ENCODE measurements at regions not wholly inside any gene's neighbourhood (a gene's known extent, or its start where the extent isn't known, plus 50 kb on each side); places are given as distances from the start of the nearest gene placed in this dataset.

- H3K36me3 ChIP-seq (ENCODE audit: control insufficient read depth in 1 of 2, insufficient read depth in 2 of 2, low read depth in 1 of 2, low read length in 2 of 2) = no peaks in the 10 kb centered on the region
- no peaks in the 10 kb centered on the region for H3K4me1 ChIP-seq (ENCODE audit: control insufficient read depth, insufficient read depth, low read depth, low read length)
- no peak overlapping the region for H2BK12ac ChIP-seq (ENCODE audit: low read length in 2 of 2)
- no peak overlapping the region for H3K14ac ChIP-seq (ENCODE audit: low read length in 2 of 2)
- H4K8ac ChIP-seq (ENCODE audit: low read length) = no peak overlapping the region
- no peak overlapping the region for H2AFZ ChIP-seq (ENCODE audit: low read depth, low read length)
- no peak overlapping the region for H3K4ac ChIP-seq (ENCODE audit: low read depth in 1 of 2, low read length in 2 of 2)
- H3K27ac ChIP-seq (ENCODE audit: low read length, poor library complexity, severe bottlenecking) = no peak overlapping the region
- H3K27me3 ChIP-seq (ENCODE audit: control insufficient read depth in 1 of 2, insufficient read depth in 1 of 2, low read length in 2 of 2) = peaks cover 22 to 29% of the 10 kb centered on the region in 2 experiments
- WGBS = 100% methylated on average over 1 of the region's 1 CpG
- no peak overlapping the region for H3K23ac ChIP-seq (ENCODE audit: low read length in 2 of 2)
- no peaks in the 10 kb centered on the region for H3K79me1 ChIP-seq (replicated peaks; ENCODE audit: low read length, poor library complexity, severe bottlenecking)
- no peak overlapping the region for H2BK15ac ChIP-seq (ENCODE audit: low read depth, poor library complexity, severe bottlenecking)
- H2BK5ac ChIP-seq (ENCODE audit: low read depth, low read length, poor library complexity, severe bottlenecking) = no peak overlapping the region
- H4K91ac ChIP-seq (ENCODE audit: low read length) = no peak overlapping the region
- peaks cover 4% of the 10 kb centered on the region for H3K9me3 ChIP-seq (ENCODE audit: control insufficient read depth, low read length)
- no peak overlapping the region for H3K9ac ChIP-seq (ENCODE audit: low read length)
- no peak overlapping the region for H2BK120ac ChIP-seq (ENCODE audit: low read depth, low read length)
- H3K18ac ChIP-seq (ENCODE audit: low read depth in 1 of 2, low read length in 2 of 2) = no peak overlapping the region
- H3K4me3 ChIP-seq (ENCODE audit: insufficient read depth in 1 of 2, low read depth in 1 of 2, low read length in 2 of 2) = no peak overlapping the region
- H3K4me2 ChIP-seq (ENCODE audit: low read length, poor library complexity, severe bottlenecking) = no peak overlapping the region
- H2AK5ac ChIP-seq (ENCODE audit: low read length, severe bottlenecking) = no peak overlapping the region
- no peak for DNase-seq
Observed at GRCh38 chr11:18849406-18849805, 57.8 kb upstream of the PTPN5 start.

- 54% methylated on average over 1 of the region's 1 CpG for WGBS
- H3K14ac ChIP-seq (ENCODE audit: low read length in 2 of 2) = no peak overlapping the region
- H3K27me3 ChIP-seq (ENCODE audit: control insufficient read depth in 1 of 2, insufficient read depth in 1 of 2, low read length in 2 of 2) = peaks cover 19 to 29% of the 10 kb centered on the region in 2 experiments
- no peak overlapping the region for H3K27ac ChIP-seq (ENCODE audit: low read length, poor library complexity, severe bottlenecking)
- no peak overlapping the region for H3K4me3 ChIP-seq (ENCODE audit: insufficient read depth in 1 of 2, low read depth in 1 of 2, low read length in 2 of 2)
- H3K79me1 ChIP-seq (replicated peaks; ENCODE audit: low read length, poor library complexity, severe bottlenecking) = no peaks in the 10 kb centered on the region
- no peaks in the 10 kb centered on the region for H3K4me1 ChIP-seq (ENCODE audit: control insufficient read depth, insufficient read depth, low read depth, low read length)
- no peak overlapping the region for H3K18ac ChIP-seq (ENCODE audit: low read depth in 1 of 2, low read length in 2 of 2)
- peak; percentile 39 for DNase-seq
- no peak overlapping the region for H3K23ac ChIP-seq (ENCODE audit: low read length in 2 of 2)
- H3K4me2 ChIP-seq (ENCODE audit: low read length, poor library complexity, severe bottlenecking) = no peak overlapping the region
- no peak overlapping the region for H3K4ac ChIP-seq (ENCODE audit: low read depth in 1 of 2, low read length in 2 of 2)
- peaks cover 5% of the 10 kb centered on the region for H3K9me3 ChIP-seq (ENCODE audit: control insufficient read depth, low read length)
- no peak overlapping the region for H3K9ac ChIP-seq (ENCODE audit: low read length)
- no peaks in the 10 kb centered on the region for H3K36me3 ChIP-seq (ENCODE audit: control insufficient read depth in 1 of 2, insufficient read depth in 2 of 2, low read depth in 1 of 2, low read length in 2 of 2)
- no peak overlapping the region for H4K8ac ChIP-seq (ENCODE audit: low read length)
- no peak overlapping the region for H2BK120ac ChIP-seq (ENCODE audit: low read depth, low read length)
- H2BK12ac ChIP-seq (ENCODE audit: low read length in 2 of 2) = no peak overlapping the region
- no peak overlapping the region for H2AFZ ChIP-seq (ENCODE audit: low read depth, low read length)
- H2BK5ac ChIP-seq (ENCODE audit: low read depth, low read length, poor library complexity, severe bottlenecking) = no peak overlapping the region
- H4K91ac ChIP-seq (ENCODE audit: low read length) = no peak overlapping the region
- no peak overlapping the region for H2BK15ac ChIP-seq (ENCODE audit: low read depth, poor library complexity, severe bottlenecking)
- no peak overlapping the region for H2AK5ac ChIP-seq (ENCODE audit: low read length, severe bottlenecking)
Observed at GRCh38 chr11:18844753-18845367, 53.3 kb upstream of the PTPN5 start.
